OCI-LY7 (cell line): ENCODE measurements at regions not wholly inside any gene's neighbourhood (a gene's known extent, or its start where the extent isn't known, plus 50 kb on each side); places are given as distances from the start of the nearest gene placed in this dataset.

Experiments used
- BruUV-seq: library from RNA; stranded (reverse); fragments of 400-500 nt; replicated peaks from 2 replicates; lab custom pipeline; 2021; lab: Mats Ljungman, UMichigan
- CTCF ChIA-PET: fragments of 300-600 bp; sonication (Branson Sonifier 250); formaldehyde crosslinking; loops from one replicate; lab custom pipeline; 2022; ENCODE audit warnings: antibody characterized with exemption; ENCODE audit not compliant: unreplicated experiment; lab: Charles Lee
- POLR2A ChIA-PET: fragments of 300-600 bp; sonication (Branson Sonifier 250); formaldehyde crosslinking; loops from one replicate; lab custom pipeline; 2022; ENCODE audit warnings: antibody characterized with exemption; lab: Charles Lee
- DNase-seq: peaks from one replicate; pipeline ENCODE4 v3.0.0-alpha.2; 2015; ENCODE audit warnings: low spot score
- H2AFZ ChIP-seq: fragments of 200-600 bp; sonication (generic), shearing (Covaris generic); 2 replicates; pipeline ENCODE4 v1.6.1; 2014; ENCODE audit warnings: mild to moderate bottlenecking, antibody characterized with exemption, low read length, moderate library complexity
- H3K27ac ChIP-seq: fragments of 200-600 bp; sonication (generic); 2 replicates; pipeline ENCODE4 v1.5.1; 2014; ENCODE audit warnings: mixed run types, low read depth, mild to moderate bottlenecking, moderate library complexity, low read length, inconsistent platforms; ENCODE audit not compliant: poor library complexity, severe bottlenecking
- H3K36me3 ChIP-seq: fragments of 200-600 bp; sonication (generic); 2 replicates; pipeline ENCODE4 v1.6.1; 2014; ENCODE audit warnings: mild to moderate bottlenecking, antibody characterized with exemption, low read length, moderate library complexity, mixed read lengths; ENCODE audit not compliant: insufficient read depth
- H3K4me1 ChIP-seq: fragments of 200-600 bp; sonication (generic); 2 replicates; pipeline ENCODE4 v1.5.1; 2014; ENCODE audit warnings: mild to moderate bottlenecking, low read length; ENCODE audit not compliant: insufficient read depth, poor library complexity, severe bottlenecking
- H3K4me2 ChIP-seq: fragments of 200-600 bp; sonication (generic); 2 replicates; pipeline ENCODE4 v1.6.1; 2014; ENCODE audit warnings: mild to moderate bottlenecking, low read length
- H3K4me3 ChIP-seq: fragments of 200-600 bp; sonication (generic); 2 replicates; pipeline ENCODE4 v1.5.1; 2014; ENCODE audit warnings: mild to moderate bottlenecking, low read depth, low read length; ENCODE audit not compliant: poor library complexity, severe bottlenecking
- H3K79me2 ChIP-seq: fragments of 200-600 bp; sonication (generic); 2 replicates; pipeline ENCODE4 v1.6.1; 2016; ENCODE audit warnings: low read depth, mild to moderate bottlenecking, low read length, moderate library complexity, mixed read lengths; ENCODE audit not compliant: insufficient read depth
- H3K9me2 ChIP-seq: fragments of 200-600 bp; sonication (generic); 2 replicates; pipeline ENCODE4 v1.6.1; 2016; ENCODE audit warnings: mild to moderate bottlenecking, low read length, mixed read lengths; ENCODE audit not compliant: insufficient read depth
- H3K9me3 ChIP-seq: fragments of 200-600 bp; sonication (generic); 2 replicates; pipeline ENCODE4 v1.6.1; 2014; ENCODE audit warnings: mild to moderate bottlenecking, mixed run types, low read length, mixed read lengths
- H4K20me1 ChIP-seq: fragments of 200-600 bp; sonication (generic); 2 replicates; pipeline ENCODE4 v1.6.1; 2014; ENCODE audit warnings: mild to moderate bottlenecking, antibody characterized with exemption, low read length, moderate library complexity, mixed read lengths; ENCODE audit not compliant: insufficient read depth
- EZH2phosphoT487 ChIP-seq: fragments of 200-600 bp; sonication (generic); IDR thresholded peaks from 2 replicates; pipeline ENCODE4 v1.6.1; 2018; ENCODE audit warnings: low read depth, borderline replicate concordance, mild to moderate bottlenecking, mixed run types, antibody characterized with exemption, low read length, moderate library complexity, mixed read lengths
- intact Hi-C: fragments of 100-400 bp; cut with micrococcal nuclease; formaldehyde crosslinking; loops from one replicate; pipeline ENCODE4 v1.10.0; 2022; ENCODE audit not compliant: unreplicated experiment
- TF ChIP-seq, protein P1 (sequence below): fragments of 200-600 bp; sonication (generic); conservative IDR thresholded peaks from 2 replicates; pipeline ENCODE4 v1.5.1; 2014; ENCODE audit warnings: mild to moderate bottlenecking, antibody characterized with exemption, low read length, moderate library complexity, mixed read lengths

- CTCF ChIA-PET: no interaction called here
- BruUV-seq: no TSS peak
- DNase-seq: no peak
- no peak overlapping the region for H3K27ac ChIP-seq
- no peaks in the 10 kb centered on the region for H4K20me1 ChIP-seq
- POLR2A ChIA-PET: interaction anchor here (1.2 kb wide), 1 partner anchor 19 kb away, joined by 3 read pairs; no protein-coding TSS in a partner anchor
- no peaks in the 10 kb centered on the region for H3K9me3 ChIP-seq
- no peak for TF ChIP-seq EZH2phosphoT487
- H3K4me3 ChIP-seq: no peak overlapping the region
- H3K79me2 ChIP-seq: no peaks in the 10 kb centered on the region
- no peaks in the 10 kb centered on the region for H3K36me3 ChIP-seq
- no peaks in the 10 kb centered on the region for H3K4me1 ChIP-seq
- no peak overlapping the region for H3K4me2 ChIP-seq
- H3K9me2 ChIP-seq: no peaks in the 10 kb centered on the region
- intact Hi-C loops: no loop called here
- H2AFZ ChIP-seq: no peak overlapping the region
Measured at GRCh38 chr4:19314116-19314515, 937.6 kb upstream of the SLIT2 start.

DNA sequence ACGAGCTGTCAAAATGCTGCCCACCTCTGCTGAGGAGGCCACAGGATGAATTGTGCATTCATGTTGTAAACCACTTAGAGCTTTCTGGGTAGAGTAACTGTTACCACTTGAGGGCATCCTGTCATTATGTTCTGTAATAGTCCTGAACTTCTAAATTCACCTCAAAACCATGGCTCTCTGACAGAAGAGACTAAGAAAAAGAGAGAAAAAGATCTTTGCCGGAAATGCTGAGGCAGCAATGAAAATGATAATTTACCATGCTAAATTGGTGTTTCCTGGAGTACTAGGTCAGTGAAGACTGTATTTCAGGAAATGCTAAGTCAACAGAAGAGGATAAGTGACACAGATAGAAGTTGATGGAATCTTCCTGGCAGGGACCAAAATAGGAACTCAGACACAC is 942.3 kb upstream of the SLIT2 start:
- POLR2A ChIA-PET: no interaction called here
- Histone ChIP-seq H3K4me3 (no peak overlapping the region), H2AFZ (no peak overlapping the region), H3K9me3 (no peaks in the 10 kb centered on the region), H3K36me3 (no peaks in the 10 kb centered on the region), H3K4me2 (no peak overlapping the region), H3K9me2 (no peaks in the 10 kb centered on the region), H3K27ac (no peak overlapping the region), H3K4me1 (no peaks in the 10 kb centered on the region), H4K20me1 (no peaks in the 10 kb centered on the region), H3K79me2 (no peaks in the 10 kb centered on the region)
- CTCF ChIA-PET: no interaction called here
- TF ChIP-seq EZH2phosphoT487: no peak
- TF ChIP-seq, protein P1, sequence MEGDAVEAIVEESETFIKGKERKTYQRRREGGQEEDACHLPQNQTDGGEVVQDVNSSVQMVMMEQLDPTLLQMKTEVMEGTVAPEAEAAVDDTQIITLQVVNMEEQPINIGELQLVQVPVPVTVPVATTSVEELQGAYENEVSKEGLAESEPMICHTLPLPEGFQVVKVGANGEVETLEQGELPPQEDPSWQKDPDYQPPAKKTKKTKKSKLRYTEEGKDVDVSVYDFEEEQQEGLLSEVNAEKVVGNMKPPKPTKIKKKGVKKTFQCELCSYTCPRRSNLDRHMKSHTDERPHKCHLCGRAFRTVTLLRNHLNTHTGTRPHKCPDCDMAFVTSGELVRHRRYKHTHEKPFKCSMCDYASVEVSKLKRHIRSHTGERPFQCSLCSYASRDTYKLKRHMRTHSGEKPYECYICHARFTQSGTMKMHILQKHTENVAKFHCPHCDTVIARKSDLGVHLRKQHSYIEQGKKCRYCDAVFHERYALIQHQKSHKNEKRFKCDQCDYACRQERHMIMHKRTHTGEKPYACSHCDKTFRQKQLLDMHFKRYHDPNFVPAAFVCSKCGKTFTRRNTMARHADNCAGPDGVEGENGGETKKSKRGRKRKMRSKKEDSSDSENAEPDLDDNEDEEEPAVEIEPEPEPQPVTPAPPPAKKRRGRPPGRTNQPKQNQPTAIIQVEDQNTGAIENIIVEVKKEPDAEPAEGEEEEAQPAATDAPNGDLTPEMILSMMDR: peak; percentile 47; the same call in 1 of the 2 replicates
- BruUV-seq: no TSS peak
- no peak for DNase-seq
- intact Hi-C loops: no loop called here

GRCh38 chr4:19304028-19304427 is 947.7 kb upstream of the SLIT2 start:
- intact Hi-C loops: no loop called here
- Histone ChIP-seq H3K4me3 (no peak overlapping the region), H3K79me2 (no peaks in the 10 kb centered on the region), H2AFZ (no peak overlapping the region), H3K9me3 (no peaks in the 10 kb centered on the region), H3K9me2 (no peaks in the 10 kb centered on the region), H3K4me2 (no peak overlapping the region), H3K36me3 (no peaks in the 10 kb centered on the region), H3K27ac (no peak overlapping the region), H3K4me1 (no peaks in the 10 kb centered on the region), H4K20me1 (no peaks in the 10 kb centered on the region)
- BruUV-seq: no TSS peak
- CTCF ChIA-PET: no interaction called here
- TF ChIP-seq, protein P1: no peak
- TF ChIP-seq EZH2phosphoT487: no peak
- POLR2A ChIA-PET: no interaction called here
- no peak for DNase-seq
